Lower lobe of right lung (tissue), 2 donors: ENCODE measurements at regions not wholly inside any gene's neighbourhood (a gene's known extent, or its start where the extent isn't known, plus 50 kb on each side); places are given as distances from the start of the nearest gene placed in this dataset.

Experiments
- ATAC-seq, 2 donors: fragments of 200-7000 bp; cut with Tn5 transposase; one replicate each; pipeline ENCODE4 v1.9.1; 2020 to 2022; ENCODE audit warnings: mild to moderate bottlenecking in 2 of 2, moderate library complexity in 2 of 2
- DNase-seq: peaks from one replicate; pipeline ENCODE4 v3.0.0-alpha.2; 2020
- H3K27ac ChIP-seq: fragments of 200-600 bp; one replicate; pipeline ENCODE4 v1.8.0; 2022
- H3K27me3 ChIP-seq: fragments of 200-600 bp; one replicate; pipeline ENCODE4 v1.8.0; 2022; ENCODE audit warnings: low read depth
- H3K36me3 ChIP-seq: fragments of 200-600 bp; one replicate; pipeline ENCODE4 v1.8.0; 2022; ENCODE audit warnings: mild to moderate bottlenecking
- H3K4me1 ChIP-seq: fragments of 200-600 bp; one replicate; pipeline ENCODE4 v1.8.0; 2022
- H3K4me3 ChIP-seq: fragments of 200-600 bp; one replicate; pipeline ENCODE4 v1.8.0; 2022; ENCODE audit warnings: mild to moderate bottlenecking
- H3K9me3 ChIP-seq: fragments of 200-600 bp; one replicate; pipeline ENCODE4 v1.8.0; 2022
- intact Hi-C: fragments of 100-400 bp; cut with DNase I; formaldehyde crosslinking; loops from one replicate; pipeline ENCODE4 v1.11.0; 2022
- TF ChIP-seq, protein P1 (sequence below): fragments of 200-600 bp; IDR thresholded peaks from one replicate; pipeline ENCODE4 v1.8.0; 2022; ENCODE audit warnings: antibody characterized with exemption, mild to moderate bottlenecking
- donor health status: DM: no; HTN: yes; CAD: no; lungs with severe emphysema.

DNA sequence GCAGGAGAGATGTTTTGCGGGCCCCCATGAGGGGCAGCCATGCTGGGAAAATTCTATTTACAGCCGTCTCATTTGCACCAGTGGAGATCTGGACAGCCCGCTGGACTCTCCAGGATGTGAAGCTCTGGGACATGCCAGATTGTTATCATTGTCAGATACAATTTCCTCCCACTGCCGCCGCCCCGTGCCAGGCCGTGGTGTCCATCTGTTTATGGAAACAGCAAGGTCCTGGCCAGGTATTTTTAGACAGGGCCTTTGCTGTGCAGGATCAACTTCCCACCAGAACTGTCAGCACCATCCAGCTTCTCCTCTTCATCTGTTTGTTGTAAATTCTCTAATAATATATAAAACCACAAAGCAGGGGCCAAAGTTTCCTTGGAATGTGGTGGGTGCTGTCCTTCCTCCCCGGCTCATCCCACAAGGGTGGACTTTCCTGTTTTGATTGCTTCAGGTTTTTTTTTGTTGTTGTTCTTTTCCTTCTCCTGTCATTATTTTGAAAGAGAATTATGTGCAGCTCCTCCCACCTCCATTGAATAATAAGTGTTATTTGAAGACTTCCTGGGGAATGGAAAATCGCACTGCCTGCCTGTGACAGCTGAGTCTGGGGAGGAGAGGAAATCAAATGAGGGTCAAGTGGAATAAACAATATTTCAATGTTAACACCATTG lies 398.1 kb downstream of the TNS1 start:
- intact Hi-C loops = no loop called here
- ATAC-seq (peak in 1 of 2 donors; percentile 12), DNase-seq (no peak)

DNA sequence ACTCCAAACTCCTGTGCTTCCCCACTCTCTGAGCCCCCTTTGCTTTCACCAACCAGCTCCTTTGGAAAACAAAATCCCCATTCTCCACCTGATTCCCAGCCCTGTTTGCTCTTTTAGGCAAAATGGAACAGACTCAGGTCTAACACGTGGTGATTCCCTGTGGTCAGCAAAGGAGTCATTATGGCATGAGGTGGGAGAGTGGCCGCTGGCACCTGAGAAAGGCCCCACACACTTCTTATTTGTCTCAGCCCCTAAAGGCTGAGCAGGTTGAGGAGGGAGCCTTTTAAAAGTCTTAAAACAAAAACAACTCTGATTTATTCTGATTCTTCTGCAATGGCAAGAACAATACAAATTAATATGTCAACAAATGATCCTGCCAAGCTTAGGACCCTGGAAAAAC lies 401.2 kb downstream of the TNS1 start:
- H3K27me3 ChIP-seq = no peaks in the 10 kb centered on the region
- DNase-seq = no peak
- H3K27ac ChIP-seq = no peak overlapping the region
- H3K36me3 ChIP-seq = no peaks in the 10 kb centered on the region
- no peak for ATAC-seq
- TF ChIP-seq, protein P1, sequence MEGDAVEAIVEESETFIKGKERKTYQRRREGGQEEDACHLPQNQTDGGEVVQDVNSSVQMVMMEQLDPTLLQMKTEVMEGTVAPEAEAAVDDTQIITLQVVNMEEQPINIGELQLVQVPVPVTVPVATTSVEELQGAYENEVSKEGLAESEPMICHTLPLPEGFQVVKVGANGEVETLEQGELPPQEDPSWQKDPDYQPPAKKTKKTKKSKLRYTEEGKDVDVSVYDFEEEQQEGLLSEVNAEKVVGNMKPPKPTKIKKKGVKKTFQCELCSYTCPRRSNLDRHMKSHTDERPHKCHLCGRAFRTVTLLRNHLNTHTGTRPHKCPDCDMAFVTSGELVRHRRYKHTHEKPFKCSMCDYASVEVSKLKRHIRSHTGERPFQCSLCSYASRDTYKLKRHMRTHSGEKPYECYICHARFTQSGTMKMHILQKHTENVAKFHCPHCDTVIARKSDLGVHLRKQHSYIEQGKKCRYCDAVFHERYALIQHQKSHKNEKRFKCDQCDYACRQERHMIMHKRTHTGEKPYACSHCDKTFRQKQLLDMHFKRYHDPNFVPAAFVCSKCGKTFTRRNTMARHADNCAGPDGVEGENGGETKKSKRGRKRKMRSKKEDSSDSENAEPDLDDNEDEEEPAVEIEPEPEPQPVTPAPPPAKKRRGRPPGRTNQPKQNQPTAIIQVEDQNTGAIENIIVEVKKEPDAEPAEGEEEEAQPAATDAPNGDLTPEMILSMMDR = no peak
- no peak overlapping the region for H3K4me3 ChIP-seq
- intact Hi-C loops = no loop called here
- no peaks in the 10 kb centered on the region for H3K9me3 ChIP-seq
- peaks cover 12% of the 10 kb centered on the region for H3K4me1 ChIP-seq

More for the DNA sequence above, 398.1 kb downstream of the TNS1 start:
- peaks cover 17% of the 10 kb centered on the region for H3K4me1 ChIP-seq
- H3K27me3 ChIP-seq = no peaks in the 10 kb centered on the region
- H3K9me3 ChIP-seq = no peaks in the 10 kb centered on the region
- TF ChIP-seq, protein P1 = no peak
- peak overlapping the region; percentile 24 for H3K27ac ChIP-seq
- H3K4me3 ChIP-seq = no peak overlapping the region
- no peaks in the 10 kb centered on the region for H3K36me3 ChIP-seq

DNA sequence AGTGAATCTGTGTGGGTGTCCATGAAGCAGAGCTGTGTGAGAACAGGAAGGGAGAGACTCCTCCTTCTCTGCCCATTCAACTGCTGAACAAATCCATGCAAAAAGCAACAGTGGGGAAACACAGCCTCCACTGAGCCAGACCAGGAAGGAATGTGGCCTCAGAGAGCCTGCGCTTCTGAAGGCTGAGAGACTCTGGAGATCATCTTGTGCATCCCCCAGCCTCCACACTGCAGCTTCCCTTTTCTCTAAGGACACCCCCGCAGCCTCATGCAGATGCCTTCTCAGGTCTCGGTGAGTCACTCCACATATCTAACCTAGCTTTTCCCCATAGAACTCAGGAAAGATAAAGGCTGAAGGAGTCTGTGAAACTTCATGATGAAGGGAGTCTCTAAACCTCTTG lies 402.9 kb downstream of the TNS1 start:
- intact Hi-C loops = no loop called here
- Histone ChIP-seq H3K9me3 (no peaks in the 10 kb centered on the region), H3K27ac (no peak overlapping the region), H3K36me3 (no peaks in the 10 kb centered on the region), H3K4me3 (no peak overlapping the region), H3K4me1 (peaks cover 5% of the 10 kb centered on the region), H3K27me3 (no peaks in the 10 kb centered on the region)
- ATAC-seq (no peak), DNase-seq (no peak)
- TF ChIP-seq, protein P1 = no peak

DNA sequence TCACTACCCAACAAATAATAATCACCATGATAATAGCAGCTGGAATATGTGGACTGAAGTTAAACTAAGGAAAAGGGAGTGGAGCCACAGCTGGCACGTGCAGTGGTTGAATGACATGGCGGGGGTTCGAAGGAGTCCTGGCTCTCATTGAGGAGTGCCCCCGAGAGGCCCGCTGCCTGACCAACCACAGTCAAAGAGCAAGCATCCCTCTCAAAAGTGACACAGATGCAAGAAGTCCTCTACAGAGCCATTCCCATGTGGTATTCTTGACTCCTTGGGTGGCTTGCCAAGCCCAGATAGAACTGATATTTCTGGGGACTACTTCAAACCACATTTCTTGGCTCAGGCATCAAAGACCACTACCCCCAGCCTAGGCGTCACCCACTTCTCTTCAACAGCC lies 405.1 kb downstream of the TNS1 start:
- Histone ChIP-seq H3K36me3 (no peaks in the 10 kb centered on the region), H3K4me1 (no peaks in the 10 kb centered on the region), H3K9me3 (no peaks in the 10 kb centered on the region), H3K4me3 (no peak overlapping the region), H3K27ac (no peak overlapping the region), H3K27me3 (no peaks in the 10 kb centered on the region)
- intact Hi-C loops = no loop called here
- DNase-seq (no peak), ATAC-seq (no peak)
- TF ChIP-seq, protein P1 = no peak

DNA sequence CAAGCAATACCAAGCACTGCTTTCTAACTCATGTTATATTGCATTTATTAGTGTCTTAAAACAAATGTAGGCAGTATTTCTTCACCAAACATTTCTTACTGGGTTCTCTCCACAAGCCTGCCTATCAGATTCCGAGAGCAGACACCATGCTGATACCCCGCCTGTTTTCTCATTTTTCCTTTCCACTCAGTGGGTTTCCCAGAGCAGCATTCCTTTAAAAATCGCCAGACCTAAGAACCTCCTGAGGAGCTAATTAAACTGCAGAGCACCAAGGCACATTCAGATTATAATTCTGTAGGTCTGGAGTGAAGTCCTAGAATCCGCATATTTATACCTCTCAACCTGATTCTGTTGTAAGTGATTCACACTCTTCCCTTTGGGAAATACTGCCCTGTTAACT lies 405.6 kb downstream of the TNS1 start:
- ATAC-seq (no peak), DNase-seq (no peak)
- H3K27me3 ChIP-seq = no peaks in the 10 kb centered on the region
- H3K4me3 ChIP-seq = no peak overlapping the region
- intact Hi-C loops = no loop called here
- H3K9me3 ChIP-seq = no peaks in the 10 kb centered on the region
- no peaks in the 10 kb centered on the region for H3K36me3 ChIP-seq
- no peaks in the 10 kb centered on the region for H3K4me1 ChIP-seq
- no peak overlapping the region for H3K27ac ChIP-seq
- TF ChIP-seq, protein P1 = no peak
